NCI-H524 (cell line): ENCODE measurements at regions not wholly inside any gene's neighbourhood (a gene's known extent, or its start where the extent isn't known, plus 50 kb on each side); places are given as distances from the start of the nearest gene placed in this dataset.
"Not testable (repeated sequence)": the region's sequence is repeated elsewhere in the genome, so short reads cannot be mapped to it uniquely, and the experiment has no call there.

Source experiments
- DNase-seq, 2 experiments: peaks; one replicate each; lab custom pipeline; 2025; lab: John Stamatoyannopoulos, UW

GRCh38 chr7:142534726-142535122 is 214.5 kb upstream of the PRSS1 start:
- DNase-seq = no peak

- DNase-seq = no peak
Measured at GRCh38 chr7:142533920-142534319, 215.4 kb upstream of the PRSS1 start.

- DNase-seq = no peak
Measured at GRCh38 chr7:142529591-142529990, 219.7 kb upstream of the PRSS1 start.

- no peak for DNase-seq
Measured at GRCh38 chr7:142528608-142529408, 220.5 kb upstream of the PRSS1 start.

- no peak for DNase-seq
Measured at GRCh38 chr7:142523821-142524460, 225.3 kb upstream of the PRSS1 start.

GRCh38 chr7:142522735-142523134 is 226.5 kb upstream of the PRSS1 start:
- no peak for DNase-seq

GRCh38 chr7:142520885-142521284 is 228.4 kb upstream of the PRSS1 start:
- DNase-seq = not testable (repeated sequence)

- not testable (repeated sequence) for DNase-seq
Measured at GRCh38 chr7:142520455-142520854, 228.8 kb upstream of the PRSS1 start.

GRCh38 chr7:142519079-142520078 is 229.9 kb upstream of the PRSS1 start:
- DNase-seq = peak in 1 of 2 experiments; percentile 53

- peak; percentile 25 to 53 for DNase-seq
Measured at GRCh38 chr7:142516038-142516501, 233.2 kb upstream of the PRSS1 start.

GRCh38 chr7:142514716-142515115 is 234.6 kb upstream of the PRSS1 start:
- not testable (repeated sequence) for DNase-seq

- no peak for DNase-seq
Measured at GRCh38 chr7:142513178-142513955, 235.9 kb upstream of the PRSS1 start.

- no peak for DNase-seq
Measured at GRCh38 chr7:142511801-142512200, 237.5 kb upstream of the PRSS1 start.

GRCh38 chr7:142511374-142511773 is 237.9 kb upstream of the PRSS1 start:
- no peak for DNase-seq

GRCh38 chr7:142509235-142509634 is 240.0 kb upstream of the PRSS1 start:
- DNase-seq = not testable (repeated sequence)

- DNase-seq = no peak
Measured at GRCh38 chr7:142508251-142508650, 241.0 kb upstream of the PRSS1 start.

GRCh38 chr7:142507799-142508198 is 241.5 kb upstream of the PRSS1 start:
- DNase-seq = no peak

- DNase-seq = peak in 1 of 2 experiments; percentile 41
Measured at GRCh38 chr7:142507066-142507465, 242.2 kb upstream of the PRSS1 start.

- DNase-seq = peak; percentile 48 to 84
Measured at GRCh38 chr7:142506601-142507000, 242.7 kb upstream of the PRSS1 start.

- not testable (repeated sequence) for DNase-seq
Measured at GRCh38 chr7:142503949-142504348, 245.3 kb upstream of the PRSS1 start.

- DNase-seq = peak in 1 of 2 experiments; percentile 14
Measured at GRCh38 chr7:142503036-142503435, 245.2 kb upstream of the PRSS58 start.
